GM21447 (cell line): ENCODE measurements at regions not wholly inside any gene's neighbourhood (a gene's known extent, or its start where the extent isn't known, plus 50 kb on each side); places are given as distances from the start of the nearest gene placed in this dataset.
A peak's percentile ranks its signal among the peaks of the same experiment; 100 is the strongest.
"Not testable (repeated sequence)": the region's sequence is repeated elsewhere in the genome, so short reads cannot be mapped to it uniquely, and the experiment has no call there.

ENCODE experiments used
- ATAC-seq: cut with Tn5 transposase; IDR thresholded peaks from one replicate; pipeline ENCODE4 v1.9.1; 2021; ENCODE audit not compliant: unreplicated experiment

GRCh38 chr13:78160793-78161192 lies 242.2 kb upstream of the EDNRB start:
- peak; percentile 57 for ATAC-seq

GRCh38 chr13:78152415-78152814 lies 233.8 kb upstream of the EDNRB start:
- ATAC-seq = no peak

GRCh38 chr13:78147905-78148304 lies 229.3 kb upstream of the EDNRB start:
- ATAC-seq = no peak

GRCh38 chr13:78145276-78145675 lies 226.6 kb upstream of the EDNRB start:
- ATAC-seq = no peak

- no peak for ATAC-seq
Measured at GRCh38 chr13:78139765-78140164, 221.1 kb upstream of the EDNRB start.

- no peak for ATAC-seq
Measured at GRCh38 chr13:78138756-78139155, 220.1 kb upstream of the EDNRB start.

GRCh38 chr13:78137404-78138142 lies 218.9 kb upstream of the EDNRB start:
- peak; percentile 95 for ATAC-seq

GRCh38 chr13:78136966-78137365 lies 218.3 kb upstream of the EDNRB start:
- no peak for ATAC-seq

GRCh38 chr13:78133511-78133910 lies 214.9 kb upstream of the EDNRB start:
- ATAC-seq = no peak

GRCh38 chr13:78131811-78132210 lies 213.2 kb upstream of the EDNRB start:
- no peak for ATAC-seq

GRCh38 chr13:78131346-78131745 lies 212.7 kb upstream of the EDNRB start:
- ATAC-seq = no peak

GRCh38 chr13:78129823-78130222 lies 211.2 kb upstream of the EDNRB start:
- no peak for ATAC-seq

- ATAC-seq = no peak
Measured at GRCh38 chr13:78129359-78129758, 210.7 kb upstream of the EDNRB start.

GRCh38 chr13:78121459-78122348 lies 203.1 kb upstream of the EDNRB start:
- no peak for ATAC-seq

- no peak for ATAC-seq
Measured at GRCh38 chr13:78121001-78121400, 202.4 kb upstream of the EDNRB start.

- ATAC-seq = not testable (repeated sequence)
Measured at GRCh38 chr13:78120144-78120543, 201.5 kb upstream of the EDNRB start.

- peak; percentile 63 for ATAC-seq
Measured at GRCh38 chr13:78117070-78117469, 198.4 kb upstream of the EDNRB start.

- no peak for ATAC-seq
Measured at GRCh38 chr13:78105656-78106055, 187.0 kb upstream of the EDNRB start.

- ATAC-seq = no peak
Measured at GRCh38 chr13:78103936-78104335, 185.3 kb upstream of the EDNRB start.

- ATAC-seq = no peak
Measured at GRCh38 chr13:78102741-78103140, 184.1 kb upstream of the EDNRB start.

- peak; percentile 53 for ATAC-seq
Measured at GRCh38 chr13:78102121-78102677, 183.6 kb upstream of the EDNRB start.

- ATAC-seq = no peak
Measured at GRCh38 chr13:78100486-78100885, 181.9 kb upstream of the EDNRB start.
